Mesendoderm (in vitro differentiated cells): ENCODE measurements at regions not wholly inside any gene's neighbourhood (a gene's known extent, or its start where the extent isn't known, plus 50 kb on each side); places are given as distances from the start of the nearest gene placed in this dataset.

Experiments used
- DNase-seq: peaks from one replicate; pipeline ENCODE4 v3.0.0; 2013
- H2AK5ac ChIP-seq: 2 replicates; pipeline ENCODE4 v1.6.1; 2013; ENCODE audit warnings: low read length, inconsistent platforms
- H2BK120ac ChIP-seq: 2 replicates; pipeline ENCODE4 v1.6.1; 2013; ENCODE audit warnings: low read depth, mild to moderate bottlenecking, low read length, moderate library complexity, mixed read lengths
- H2BK15ac ChIP-seq: replicated peaks from 2 replicates; pipeline ENCODE4 v1.6.1; 2013; ENCODE audit warnings: low read depth, mild to moderate bottlenecking, moderate library complexity
- H2BK5ac ChIP-seq: 2 replicates; pipeline ENCODE4 v1.6.1; 2013; ENCODE audit warnings: low read length, inconsistent platforms
- H3K18ac ChIP-seq: 2 replicates; pipeline ENCODE4 v1.6.1; 2013; ENCODE audit warnings: mild to moderate bottlenecking, low read length, mixed read lengths
- H3K23ac ChIP-seq: one replicate; pipeline ENCODE4 v1.6.1; 2013; ENCODE audit warnings: low read length
- H3K27ac ChIP-seq: 2 replicates; pipeline ENCODE4 v1.5.1; 2013; ENCODE audit warnings: low read depth, mild to moderate bottlenecking, inconsistent platforms, low read length, moderate library complexity
- H3K27me3 ChIP-seq: 2 replicates; pipeline ENCODE4 v1.6.1; 2013; ENCODE audit warnings: low read length, control low read depth, mild to moderate bottlenecking, inconsistent platforms; ENCODE audit not compliant: insufficient read depth, poor library complexity
- H3K36me3 ChIP-seq: 2 replicates; pipeline ENCODE4 v1.6.1; 2013; ENCODE audit warnings: low read length, inconsistent platforms; ENCODE audit not compliant: control insufficient read depth, insufficient read depth
- H3K4ac ChIP-seq: one replicate; pipeline ENCODE4 v1.6.1; 2013; ENCODE audit warnings: low read depth, mild to moderate bottlenecking, low read length, moderate library complexity
- H3K4me1 ChIP-seq: 2 replicates; pipeline ENCODE4 v1.6.1; 2013; ENCODE audit warnings: low read depth, low read length, inconsistent platforms; ENCODE audit not compliant: control insufficient read depth
- H3K4me2 ChIP-seq: 2 replicates; pipeline ENCODE4 v1.6.1; 2013; ENCODE audit warnings: low read length
- H3K4me3 ChIP-seq: 2 replicates; pipeline ENCODE4 v1.5.1; 2013; ENCODE audit warnings: mild to moderate bottlenecking, low read length
- H3K56ac ChIP-seq: one replicate; pipeline ENCODE4 v1.6.1; 2013; ENCODE audit warnings: low read length
- H3K79me1 ChIP-seq: 2 replicates; pipeline ENCODE4 v1.6.1; 2013; ENCODE audit warnings: low read length, inconsistent platforms
- H3K79me2 ChIP-seq: 2 replicates; pipeline ENCODE4 v1.6.1; 2013; ENCODE audit warnings: mild to moderate bottlenecking, low read length; ENCODE audit not compliant: control insufficient read depth, insufficient read depth
- H3K9ac ChIP-seq: 2 replicates; pipeline ENCODE4 v1.6.1; 2013; ENCODE audit warnings: low read length, inconsistent platforms
- H4K5ac ChIP-seq: one replicate; pipeline ENCODE4 v1.6.1; 2013; ENCODE audit warnings: low read length
- H4K8ac ChIP-seq: one replicate; pipeline ENCODE4 v1.6.1; 2013; ENCODE audit warnings: low read depth, mild to moderate bottlenecking, control low read depth, low read length, moderate library complexity
- WGBS: extraction: QIAGEN DNeasy Blood & Tissue Kit; methylation state at CpG from one replicate; pipeline ENCODE4 v1.1.7; 2013; ENCODE audit warnings: low lambda C conversion rate, missing lambda C conversion rate; ENCODE audit not compliant: insufficient coverage; ENCODE audit errors: extremely low coverage; 5-methylcytosine and 5-hydroxymethylcytosine counted together

DNA sequence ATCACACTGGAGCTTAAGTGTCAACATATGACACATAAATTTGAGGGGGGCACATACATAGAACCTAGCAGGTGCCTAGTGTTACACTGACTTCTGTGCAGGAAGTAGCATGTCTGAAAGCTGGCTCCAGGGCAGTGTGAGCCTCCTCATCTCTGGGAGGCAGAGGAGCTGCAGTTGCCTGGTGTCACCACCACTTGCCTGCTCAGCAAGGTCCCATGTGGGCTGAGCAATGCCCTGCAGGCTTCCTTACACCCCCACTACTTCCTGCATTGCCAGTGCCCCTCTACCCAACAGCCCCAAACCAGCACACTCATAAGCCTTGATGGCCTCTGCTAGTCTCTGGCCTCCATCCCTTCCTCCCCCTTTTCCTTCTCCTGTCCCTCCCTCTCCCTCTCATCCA, 165.8 kb downstream of the BUD13 start:
- Histone ChIP-seq H2BK15ac (no peak overlapping the region), H4K5ac (no peak overlapping the region), H3K4me1 (peaks cover 5% of the 10 kb centered on the region), H2BK120ac (no peak overlapping the region), H3K18ac (no peak overlapping the region), H4K8ac (no peak overlapping the region), H3K27ac (no peak overlapping the region), H3K4me3 (no peak overlapping the region), H3K4ac (no peak overlapping the region), H3K4me2 (no peak overlapping the region), H3K27me3 (no peaks in the 10 kb centered on the region), H3K9ac (no peak overlapping the region), H2BK5ac (no peak overlapping the region), H2AK5ac (no peak overlapping the region), H3K79me1 (no peaks in the 10 kb centered on the region), H3K56ac (no peak overlapping the region), H3K79me2 (no peaks in the 10 kb centered on the region), H3K23ac (no peak overlapping the region), H3K36me3 (no peaks in the 10 kb centered on the region)
- DNase-seq, result no peak

DNA sequence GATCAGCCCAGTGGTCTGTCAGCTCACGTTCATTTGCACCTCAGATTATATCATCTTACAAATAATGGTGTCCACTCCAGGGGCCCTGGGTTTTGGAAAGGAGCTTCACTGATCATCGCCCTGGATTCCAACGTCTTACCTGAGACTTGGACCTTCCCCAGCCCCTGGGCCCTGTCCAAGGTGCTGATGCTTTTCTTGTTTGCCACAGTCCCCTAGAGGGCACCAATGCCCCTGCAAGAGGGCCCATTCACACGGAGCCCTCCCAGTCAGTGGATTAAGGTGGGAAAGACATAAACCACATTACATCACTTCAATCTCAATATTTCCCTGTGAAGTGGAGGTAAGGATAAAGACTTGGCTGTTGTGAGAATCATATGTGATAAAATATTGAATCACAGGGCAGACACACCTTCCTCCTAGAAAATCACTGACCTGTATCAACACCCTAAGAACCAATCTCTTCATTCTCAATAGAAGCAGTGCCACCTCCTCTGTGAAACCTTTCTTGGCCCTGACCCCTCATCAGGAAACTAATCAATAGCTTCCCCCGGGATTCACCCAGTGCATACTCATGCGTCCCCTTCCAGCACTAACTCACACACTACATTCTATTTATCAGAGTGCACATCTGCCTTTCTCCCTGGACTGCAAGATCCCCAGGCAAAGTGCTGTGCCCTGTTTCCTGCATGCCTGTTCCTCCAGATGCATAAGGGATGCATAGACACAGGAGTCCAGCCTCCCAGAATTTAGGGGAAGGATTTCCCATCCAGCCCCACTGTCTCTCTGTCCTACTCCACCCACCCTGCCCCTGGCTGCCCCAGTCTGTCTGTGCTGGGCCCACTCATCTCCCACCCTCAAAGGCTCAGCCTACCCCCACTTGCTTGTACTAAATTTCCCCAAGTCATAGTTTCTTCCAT, 167.0 kb downstream of the BUD13 start:
- H3K79me1 ChIP-seq, result no peaks in the 10 kb centered on the region
- no peak overlapping the region for H3K4me3 ChIP-seq
- no CpG with 5 or more reads among the region's 6 CpGs for WGBS
- no peak overlapping the region for H3K4me2 ChIP-seq
- no peak overlapping the region for H4K5ac ChIP-seq
- H2BK5ac ChIP-seq, result no peak overlapping the region
- peaks cover 8% of the 10 kb centered on the region for H3K4me1 ChIP-seq
- no peak overlapping the region for H3K9ac ChIP-seq
- H3K18ac ChIP-seq, result no peak overlapping the region
- no peak overlapping the region for H2AK5ac ChIP-seq
- H4K8ac ChIP-seq, result no peak overlapping the region
- no peak overlapping the region for H2BK120ac ChIP-seq
- H3K36me3 ChIP-seq, result no peaks in the 10 kb centered on the region
- H3K27ac ChIP-seq, result no peak overlapping the region
- H3K27me3 ChIP-seq, result no peaks in the 10 kb centered on the region
- no peak overlapping the region for H2BK15ac ChIP-seq
- H3K79me2 ChIP-seq, result no peaks in the 10 kb centered on the region
- no peak overlapping the region for H3K56ac ChIP-seq
- peak; percentile 92 for DNase-seq
- no peak overlapping the region for H3K4ac ChIP-seq
- no peak overlapping the region for H3K23ac ChIP-seq

DNA sequence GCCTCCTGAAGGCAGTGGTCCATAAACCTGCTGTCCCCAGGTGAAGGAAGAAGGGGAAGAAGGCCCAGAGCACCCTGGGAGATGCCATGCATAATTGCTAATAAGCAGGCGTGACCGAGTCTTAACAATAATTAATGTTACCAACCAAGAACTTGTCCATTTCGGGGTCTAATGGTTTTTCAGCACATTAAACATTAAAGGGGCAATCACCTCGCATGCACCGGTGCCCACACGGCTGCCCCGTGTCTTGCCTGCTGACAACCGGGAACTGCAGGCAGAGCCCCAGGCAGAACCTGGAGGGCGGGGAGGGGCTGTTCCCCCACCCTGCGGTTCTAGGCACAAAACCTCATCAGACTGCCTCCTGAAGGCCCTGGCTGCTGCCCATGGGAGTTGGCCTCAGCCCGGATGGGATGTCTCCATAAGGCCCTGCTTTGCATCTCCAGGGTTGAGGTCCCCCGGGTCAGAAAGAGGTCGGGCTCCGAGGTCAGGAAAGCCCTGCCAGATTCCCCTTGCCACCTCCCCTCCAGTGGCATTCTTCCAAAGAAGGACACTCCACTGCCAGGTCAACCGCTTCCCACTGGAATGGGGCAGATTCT, 169.0 kb downstream of the BUD13 start:
- DNase-seq, result no peak
- Histone ChIP-seq H2AK5ac (no peak overlapping the region), H3K4me1 (peaks cover 8% of the 10 kb centered on the region), H2BK120ac (no peak overlapping the region), H3K4ac (no peak overlapping the region), H2BK5ac (no peak overlapping the region), H3K4me2 (no peak overlapping the region), H4K5ac (no peak overlapping the region), H2BK15ac (no peak overlapping the region), H3K36me3 (no peaks in the 10 kb centered on the region), H3K27ac (no peak overlapping the region), H3K79me1 (no peaks in the 10 kb centered on the region), H3K27me3 (no peaks in the 10 kb centered on the region), H4K8ac (no peak overlapping the region), H3K18ac (no peak overlapping the region), H3K79me2 (no peaks in the 10 kb centered on the region), H3K4me3 (no peak overlapping the region), H3K56ac (no peak overlapping the region), H3K9ac (no peak overlapping the region), H3K23ac (no peak overlapping the region)
- WGBS, result no CpG with 5 or more reads among the region's 15 CpGs

DNA sequence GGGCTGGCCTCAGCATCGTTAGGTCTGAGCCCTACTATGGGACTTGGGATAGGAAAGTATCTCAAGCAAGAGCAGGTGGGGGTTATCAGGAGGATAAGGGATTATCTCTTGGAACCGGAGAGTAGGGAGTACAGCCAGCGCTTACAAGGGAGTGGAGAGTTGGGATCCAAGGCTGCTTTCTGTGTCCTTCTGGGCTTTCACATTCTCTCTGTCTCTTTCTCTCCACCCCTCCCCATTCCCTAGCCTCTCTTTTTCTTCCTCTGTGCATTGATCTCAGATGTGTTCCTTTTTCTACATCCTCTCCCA, 170.2 kb downstream of the BUD13 start:
- Histone ChIP-seq H3K4me3 (no peak overlapping the region), H3K27me3 (no peaks in the 10 kb centered on the region), H3K27ac (no peak overlapping the region), H3K4ac (no peak overlapping the region), H3K23ac (no peak overlapping the region), H3K18ac (no peak overlapping the region), H2BK15ac (no peak overlapping the region), H2BK5ac (no peak overlapping the region), H3K9ac (no peak overlapping the region), H3K56ac (no peak overlapping the region), H3K79me1 (no peaks in the 10 kb centered on the region), H3K79me2 (no peaks in the 10 kb centered on the region), H4K8ac (no peak overlapping the region), H2BK120ac (no peak overlapping the region), H3K4me2 (no peak overlapping the region), H3K4me1 (peaks cover 8% of the 10 kb centered on the region), H3K36me3 (no peaks in the 10 kb centered on the region), H4K5ac (no peak overlapping the region), H2AK5ac (no peak overlapping the region)
- DNase-seq, result peak; percentile 38
- WGBS, result no CpG with 5 or more reads among the region's 3 CpGs

DNA sequence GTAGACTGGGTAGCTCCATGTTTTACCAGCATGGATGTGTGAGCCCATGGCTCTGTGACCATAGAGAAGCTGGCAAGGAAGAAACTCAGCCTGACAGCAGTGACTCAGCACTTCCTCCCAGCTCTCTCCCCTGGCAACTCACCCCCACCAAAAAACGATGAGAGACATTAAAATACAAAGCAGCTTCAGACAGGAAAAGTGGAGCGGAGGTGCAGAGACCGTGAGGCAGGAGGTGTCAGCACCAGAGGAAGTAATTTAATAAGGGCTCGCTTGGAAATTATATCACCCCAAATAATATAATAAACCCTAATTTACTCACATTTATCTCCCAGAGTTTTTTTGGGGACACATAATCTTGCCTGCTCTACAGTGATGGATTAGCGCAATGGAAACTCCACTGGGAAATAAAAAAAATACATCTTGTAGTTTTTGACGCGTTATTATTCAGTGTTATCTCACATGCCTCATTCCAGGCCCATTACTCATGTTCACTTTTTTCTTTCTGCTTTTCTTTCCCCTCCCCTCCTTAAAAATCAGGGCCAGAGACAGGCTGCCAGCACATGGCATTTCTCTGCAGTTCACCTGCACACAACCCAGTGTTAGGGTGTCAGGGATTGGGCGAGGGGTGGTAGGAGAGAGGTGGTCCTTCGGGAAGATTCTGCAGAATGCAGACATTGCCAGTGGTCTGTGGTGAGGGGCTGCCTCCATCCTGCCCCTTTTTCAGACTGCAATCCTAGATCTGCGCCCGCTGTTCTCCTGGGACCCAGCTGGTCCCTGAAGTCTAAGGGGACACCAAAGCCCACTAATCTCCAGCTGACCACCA, 170.8 kb downstream of the BUD13 start:
- peak; percentile 76 for DNase-seq

More for the DNA sequence above, 170.8 kb downstream of the BUD13 start:
- Histone ChIP-seq H3K36me3 (no peaks in the 10 kb centered on the region), H3K27me3 (no peaks in the 10 kb centered on the region), H3K23ac (no peak overlapping the region), H3K27ac (no peak overlapping the region), H4K8ac (no peak overlapping the region), H3K4me3 (no peak overlapping the region), H3K4me2 (no peak overlapping the region), H4K5ac (no peak overlapping the region), H2BK15ac (no peak overlapping the region), H2BK120ac (peak overlapping the region; percentile 10), H3K79me2 (no peaks in the 10 kb centered on the region), H3K4me1 (peaks cover 8% of the 10 kb centered on the region), H2BK5ac (peak overlapping the region; percentile 64), H3K18ac (peak overlapping the region; percentile 9), H3K56ac (peak overlapping the region; percentile 8), H3K79me1 (no peaks in the 10 kb centered on the region), H2AK5ac (no peak overlapping the region), H3K9ac (no peak overlapping the region), H3K4ac (peak overlapping the region; percentile 18)
- no CpG with 5 or more reads among the region's 11 CpGs for WGBS
